SKM-1 treated with dmso at 0.1 percent for 144 hours (cell line): ENCODE measurements at regions not wholly inside any gene's neighbourhood (a gene's known extent, or its start where the extent isn't known, plus 50 kb on each side); places are given as distances from the start of the nearest gene placed in this dataset.

Source experiments
- DNase-seq: peaks from one replicate; lab custom pipeline; 2025; ENCODE audit not compliant: unreplicated experiment; lab: John Stamatoyannopoulos, UW

GRCh38 chr10:131683281-131683861, 217.4 kb upstream of the PPP2R2D start:
- DNase-seq = no peak

GRCh38 chr10:131683941-131684340, 216.9 kb upstream of the PPP2R2D start:
- DNase-seq = no peak

- no peak for DNase-seq
Measured at GRCh38 chr10:131685007-131685406, 215.8 kb upstream of the PPP2R2D start.

- no peak for DNase-seq
Measured at GRCh38 chr10:131685576-131685975, 215.2 kb upstream of the PPP2R2D start.

- DNase-seq = no peak
Measured at GRCh38 chr10:131686781-131687420, 213.9 kb upstream of the PPP2R2D start.

- no peak for DNase-seq
Measured at GRCh38 chr10:131688304-131688703, 212.5 kb upstream of the PPP2R2D start.

- DNase-seq = no peak
Measured at GRCh38 chr10:131689016-131689415, 211.8 kb upstream of the PPP2R2D start.

- no peak for DNase-seq
Measured at GRCh38 chr10:131689486-131689885, 211.3 kb upstream of the PPP2R2D start.

- no peak for DNase-seq
Measured at GRCh38 chr10:131689954-131690757, 210.7 kb upstream of the PPP2R2D start.

- no peak for DNase-seq
Measured at GRCh38 chr10:131690805-131691239, 210.0 kb upstream of the PPP2R2D start.

- no peak for DNase-seq
Measured at GRCh38 chr10:131691481-131692090, 209.2 kb upstream of the PPP2R2D start.

- no peak for DNase-seq
Measured at GRCh38 chr10:131692176-131692575, 208.6 kb upstream of the PPP2R2D start.

- no peak for DNase-seq
Measured at GRCh38 chr10:131692686-131693334, 208.0 kb upstream of the PPP2R2D start.

GRCh38 chr10:131693766-131694165, 207.0 kb upstream of the PPP2R2D start:
- no peak for DNase-seq

GRCh38 chr10:131694168-131694780, 206.5 kb upstream of the PPP2R2D start:
- no peak for DNase-seq

GRCh38 chr10:131694781-131695495, 205.9 kb upstream of the PPP2R2D start:
- no peak for DNase-seq

- DNase-seq = no peak
Measured at GRCh38 chr10:131695496-131696165, 205.2 kb upstream of the PPP2R2D start.

GRCh38 chr10:131697476-131698128, 203.2 kb upstream of the PPP2R2D start:
- no peak for DNase-seq

GRCh38 chr10:131698232-131698631, 202.6 kb upstream of the PPP2R2D start:
- DNase-seq = no peak
